ENCODE measurements at regions not wholly inside any gene's neighbourhood (a gene's known extent, or its start where the extent isn't known, plus 50 kb on each side); places are given as distances from the start of the nearest gene placed in this dataset.
A peak's percentile ranks its signal among the peaks of the same experiment; 100 is the strongest.
"Not testable (repeated sequence)": the region's sequence is repeated elsewhere in the genome, so short reads cannot be mapped to it uniquely, and the experiment has no call there.

DNA sequence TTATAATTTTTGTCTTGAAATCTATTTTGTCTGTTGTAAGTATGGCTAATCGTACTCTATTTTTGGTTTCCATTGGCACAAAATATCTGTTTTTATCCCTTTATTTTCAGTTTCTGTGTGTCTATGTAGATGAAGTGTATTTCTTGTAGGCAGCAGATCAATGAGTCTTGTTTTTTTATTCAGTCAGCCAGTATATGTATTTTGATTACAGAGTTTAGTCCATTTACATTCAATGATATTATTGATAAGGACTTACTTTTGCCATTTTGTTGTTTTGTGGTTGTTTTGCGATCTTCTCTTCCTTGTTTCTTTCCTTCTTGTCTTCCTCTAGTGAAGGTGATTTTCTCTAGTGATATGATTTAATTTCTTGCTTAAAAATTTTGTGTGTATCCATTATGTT lies 336.3 kb upstream of the SPRY2 start:
- WGBS, 2 donors (ENCODE audit: extremely low coverage in 2 of 2, insufficient read length in 2 of 2, insufficient replicate concordance in 1 of 2): no CpG with 5 or more reads among the region's 2 CpGs
- H3K4me2 ChIP-seq (ENCODE audit: insufficient read depth, low read length, poor library complexity, severe bottlenecking): no peak overlapping the region
- no peak overlapping the region for H3K14ac ChIP-seq (ENCODE audit: low read length)
- no peaks in the 10 kb centered on the region for H3K36me3 ChIP-seq (replicated peaks in 1 of 2; ENCODE audit: control insufficient read depth in 2 of 2, insufficient read depth in 2 of 2, low read length in 2 of 2)
- no peak overlapping the region for H4K8ac ChIP-seq (ENCODE audit: low read depth, low read length)
- H4K91ac ChIP-seq (ENCODE audit: low read depth, low read length, poor library complexity): no peak overlapping the region
- H3K4ac ChIP-seq (ENCODE audit: low read length): no peak overlapping the region
- no peaks in the 10 kb centered on the region for H3K4me1 ChIP-seq (ENCODE audit: control insufficient read depth in 2 of 2, insufficient read depth in 1 of 2, low read depth in 1 of 2, low read length in 2 of 2)
- no peak for DNase-seq (ENCODE audit: low spot score)
- no peak overlapping the region for H2BK15ac ChIP-seq (ENCODE audit: low read length)
- H3K23ac ChIP-seq (ENCODE audit: low read depth, low read length, poor library complexity): no peak overlapping the region
- H3K18ac ChIP-seq (ENCODE audit: low read length): no peak overlapping the region
- H3K9ac ChIP-seq (ENCODE audit: low read depth, low read length, poor library complexity): no peak overlapping the region
- peaks cover 0 to 30% of the 10 kb centered on the region in 2 donors for H3K9me3 ChIP-seq (replicated peaks in 1 of 2; ENCODE audit: control insufficient read depth in 2 of 2, insufficient read depth in 1 of 2, low read depth in 1 of 2, low read length in 2 of 2)
- H2BK12ac ChIP-seq (ENCODE audit: low read length): no peak overlapping the region
- no peak overlapping the region for H2BK5ac ChIP-seq (ENCODE audit: low read length)
- no peaks in the 10 kb centered on the region for H3K27me3 ChIP-seq (ENCODE audit: control insufficient read depth in 3 of 3, insufficient read depth in 3 of 3, low read depth in 1 of 3, low read length in 3 of 3)
- no peak overlapping the region for H3K4me3 ChIP-seq (ENCODE audit: low read length in 2 of 2)
- H2AK5ac ChIP-seq (ENCODE audit: low read depth, low read length): no peak overlapping the region
- H3K27ac ChIP-seq (replicated peaks; ENCODE audit: low read length): no peak overlapping the region
- no peak overlapping the region for H2AFZ ChIP-seq (ENCODE audit: low read length)
- H2BK120ac ChIP-seq (ENCODE audit: low read depth, low read length): no peak overlapping the region
- no peaks in the 10 kb centered on the region for H3K79me1 ChIP-seq (ENCODE audit: low read depth, low read length)

DNA sequence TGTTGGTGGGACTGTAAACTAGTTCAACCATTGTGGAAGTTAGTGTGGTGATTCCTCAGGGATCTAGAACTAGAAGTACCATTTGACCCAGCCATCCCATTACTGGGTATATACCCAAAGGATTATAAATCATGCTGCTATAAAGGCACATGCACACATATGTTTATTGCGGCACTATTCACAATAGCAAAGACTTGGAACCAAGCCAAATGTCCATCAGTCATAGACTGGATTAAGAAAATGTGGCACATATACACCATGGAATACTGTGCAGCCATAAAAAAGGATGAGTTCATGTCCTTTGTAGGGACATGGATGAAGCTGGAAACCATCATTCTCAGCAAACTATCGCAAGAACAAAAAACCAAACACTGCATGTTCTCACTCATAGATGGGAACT lies 334.5 kb upstream of the SPRY2 start:
- not testable (repeated sequence) for H3K27ac ChIP-seq (replicated peaks; ENCODE audit: low read length); H4K91ac ChIP-seq (ENCODE audit: low read depth, low read length, poor library complexity); H2BK5ac ChIP-seq (ENCODE audit: low read length); H3K4ac ChIP-seq (ENCODE audit: low read length); DNase-seq (ENCODE audit: low spot score); H3K4me3 ChIP-seq (ENCODE audit: low read length in 2 of 2); H3K36me3 ChIP-seq (replicated peaks in 1 of 2; ENCODE audit: control insufficient read depth in 2 of 2, insufficient read depth in 2 of 2, low read length in 2 of 2); H2BK15ac ChIP-seq (ENCODE audit: low read length); H3K23ac ChIP-seq (ENCODE audit: low read depth, low read length, poor library complexity); H3K9ac ChIP-seq (ENCODE audit: low read depth, low read length, poor library complexity); H2AFZ ChIP-seq (ENCODE audit: low read length); H3K18ac ChIP-seq (ENCODE audit: low read length); H3K79me1 ChIP-seq (ENCODE audit: low read depth, low read length); H3K14ac ChIP-seq (ENCODE audit: low read length); H3K4me1 ChIP-seq (ENCODE audit: control insufficient read depth in 2 of 2, insufficient read depth in 1 of 2, low read depth in 1 of 2, low read length in 2 of 2); H2BK120ac ChIP-seq (ENCODE audit: low read depth, low read length); H4K8ac ChIP-seq (ENCODE audit: low read depth, low read length); H3K27me3 ChIP-seq (ENCODE audit: control insufficient read depth in 3 of 3, insufficient read depth in 3 of 3, low read depth in 1 of 3, low read length in 3 of 3); H2BK12ac ChIP-seq (ENCODE audit: low read length); H3K4me2 ChIP-seq (ENCODE audit: insufficient read depth, low read length, poor library complexity, severe bottlenecking); H2AK5ac ChIP-seq (ENCODE audit: low read depth, low read length)
- H3K9me3 ChIP-seq (replicated peaks in 1 of 2; ENCODE audit: control insufficient read depth in 2 of 2, insufficient read depth in 1 of 2, low read depth in 1 of 2, low read length in 2 of 2): peaks cover 0 to 33% of the 10 kb centered on the region in 2 donors
- WGBS, 2 donors (ENCODE audit: extremely low coverage in 2 of 2, insufficient read length in 2 of 2, insufficient replicate concordance in 1 of 2): no CpG with 5 or more reads among the region's 2 CpGs

DNA sequence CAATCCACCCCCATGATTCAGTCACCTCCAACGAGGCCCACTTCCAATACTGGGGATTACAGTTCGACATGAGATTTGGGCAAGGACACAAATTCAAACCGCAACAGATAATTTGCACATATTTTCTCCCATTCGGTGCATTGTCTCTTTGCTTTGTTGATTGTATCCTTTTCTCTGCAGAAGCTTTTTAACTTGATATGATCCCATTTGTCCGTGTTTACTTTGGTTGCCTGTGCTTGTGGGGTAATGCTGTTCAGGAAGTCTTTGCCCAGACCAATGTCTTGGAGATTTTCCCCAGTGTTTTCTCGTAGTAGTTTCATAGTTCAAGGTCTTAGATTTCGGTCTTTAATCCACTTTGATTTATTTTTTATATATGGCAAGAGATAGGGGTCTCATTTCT lies 330.8 kb upstream of the SPRY2 start:
- H2AFZ ChIP-seq (ENCODE audit: low read length): no peak overlapping the region
- no peak overlapping the region for H2BK15ac ChIP-seq (ENCODE audit: low read length)
- no peak overlapping the region for H3K14ac ChIP-seq (ENCODE audit: low read length)
- no peak overlapping the region for H3K4ac ChIP-seq (ENCODE audit: low read length)
- H3K9ac ChIP-seq (ENCODE audit: low read depth, low read length, poor library complexity): no peak overlapping the region
- no CpG with 5 or more reads among the region's 7 CpGs for WGBS, 2 donors (ENCODE audit: extremely low coverage in 2 of 2, insufficient read length in 2 of 2, insufficient replicate concordance in 1 of 2)
- no peaks in the 10 kb centered on the region for H3K27me3 ChIP-seq (ENCODE audit: control insufficient read depth in 3 of 3, insufficient read depth in 3 of 3, low read depth in 1 of 3, low read length in 3 of 3)
- H3K9me3 ChIP-seq (replicated peaks in 1 of 2; ENCODE audit: control insufficient read depth in 2 of 2, insufficient read depth in 1 of 2, low read depth in 1 of 2, low read length in 2 of 2): peaks cover 0 to 25% of the 10 kb centered on the region in 2 donors
- H2BK5ac ChIP-seq (ENCODE audit: low read length): no peak overlapping the region
- H3K4me3 ChIP-seq (ENCODE audit: low read length in 2 of 2): no peak overlapping the region
- no peak overlapping the region for H3K27ac ChIP-seq (replicated peaks; ENCODE audit: low read length)
- DNase-seq (ENCODE audit: low spot score): no peak
- H3K79me1 ChIP-seq (ENCODE audit: low read depth, low read length): no peaks in the 10 kb centered on the region
- H4K91ac ChIP-seq (ENCODE audit: low read depth, low read length, poor library complexity): no peak overlapping the region
- no peak overlapping the region for H3K18ac ChIP-seq (ENCODE audit: low read length)
- no peak overlapping the region for H2BK120ac ChIP-seq (ENCODE audit: low read depth, low read length)
- no peak overlapping the region for H4K8ac ChIP-seq (ENCODE audit: low read depth, low read length)
- no peaks in the 10 kb centered on the region for H3K36me3 ChIP-seq (replicated peaks in 1 of 2; ENCODE audit: control insufficient read depth in 2 of 2, insufficient read depth in 2 of 2, low read length in 2 of 2)
- no peak overlapping the region for H3K23ac ChIP-seq (ENCODE audit: low read depth, low read length, poor library complexity)
- H3K4me2 ChIP-seq (ENCODE audit: insufficient read depth, low read length, poor library complexity, severe bottlenecking): no peak overlapping the region
- no peak overlapping the region for H2BK12ac ChIP-seq (ENCODE audit: low read length)
- H3K4me1 ChIP-seq (ENCODE audit: control insufficient read depth in 2 of 2, insufficient read depth in 1 of 2, low read depth in 1 of 2, low read length in 2 of 2): no peaks in the 10 kb centered on the region
- no peak overlapping the region for H2AK5ac ChIP-seq (ENCODE audit: low read depth, low read length)

DNA sequence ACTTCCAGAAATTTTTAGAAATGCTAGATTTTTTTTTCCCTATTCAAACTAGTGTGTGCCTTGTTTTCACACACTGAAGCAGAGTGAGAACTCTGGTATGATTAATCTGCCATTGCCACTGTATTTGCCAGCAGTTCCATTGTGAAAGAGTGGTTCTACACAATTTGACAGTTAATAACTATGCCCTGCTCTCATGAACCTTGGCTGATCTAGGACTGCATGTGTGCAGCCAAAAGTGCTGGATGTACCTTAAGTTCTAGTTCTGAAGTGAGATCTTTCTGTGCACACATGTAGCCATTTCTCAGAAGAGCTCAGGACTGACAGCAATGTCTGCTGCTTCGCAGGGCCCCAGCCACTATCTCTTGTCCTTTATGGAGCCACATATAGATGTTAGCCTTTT lies 328.2 kb upstream of the SPRY2 start:
- Histone ChIP-seq H2BK120ac (ENCODE audit: low read depth, low read length) (no peak overlapping the region), H3K18ac (ENCODE audit: low read length) (no peak overlapping the region), H3K4me1 (ENCODE audit: control insufficient read depth in 2 of 2, insufficient read depth in 1 of 2, low read depth in 1 of 2, low read length in 2 of 2) (no peaks in the 10 kb centered on the region), H3K9me3 (replicated peaks in 1 of 2; ENCODE audit: control insufficient read depth in 2 of 2, insufficient read depth in 1 of 2, low read depth in 1 of 2, low read length in 2 of 2) (peaks cover 0 to 28% of the 10 kb centered on the region in 2 donors), H2BK5ac (ENCODE audit: low read length) (no peak overlapping the region), H3K9ac (ENCODE audit: low read depth, low read length, poor library complexity) (no peak overlapping the region), H3K14ac (ENCODE audit: low read length) (no peak overlapping the region), H3K4me3 (ENCODE audit: low read length in 2 of 2) (no peak overlapping the region), H3K23ac (ENCODE audit: low read depth, low read length, poor library complexity) (no peak overlapping the region), H3K4ac (ENCODE audit: low read length) (no peak overlapping the region), H2AFZ (ENCODE audit: low read length) (peak overlapping the region; percentile 20), H4K8ac (ENCODE audit: low read depth, low read length) (no peak overlapping the region), H3K79me1 (ENCODE audit: low read depth, low read length) (no peaks in the 10 kb centered on the region), H2BK15ac (ENCODE audit: low read length) (no peak overlapping the region), H2BK12ac (ENCODE audit: low read length) (no peak overlapping the region), H3K36me3 (replicated peaks in 1 of 2; ENCODE audit: control insufficient read depth in 2 of 2, insufficient read depth in 2 of 2, low read length in 2 of 2) (no peaks in the 10 kb centered on the region), H3K27ac (replicated peaks; ENCODE audit: low read length) (no peak overlapping the region), H2AK5ac (ENCODE audit: low read depth, low read length) (no peak overlapping the region), H3K27me3 (ENCODE audit: control insufficient read depth in 3 of 3, insufficient read depth in 3 of 3, low read depth in 1 of 3, low read length in 3 of 3) (no peaks in the 10 kb centered on the region), H4K91ac (ENCODE audit: low read depth, low read length, poor library complexity) (no peak overlapping the region), H3K4me2 (ENCODE audit: insufficient read depth, low read length, poor library complexity, severe bottlenecking) (no peak overlapping the region)
- no CpG with 5 or more reads among the region's 1 CpG for WGBS, 2 donors (ENCODE audit: extremely low coverage in 2 of 2, insufficient read length in 2 of 2, insufficient replicate concordance in 1 of 2)
- no peak for DNase-seq (ENCODE audit: low spot score)

Measured in neuronal stem cell (in vitro differentiated cells).